Upper lobe of right lung (tissue), 1 donor: ENCODE measurements at regions not wholly inside any gene's neighbourhood (a gene's known extent, or its start where the extent isn't known, plus 50 kb on each side); places are given as distances from the start of the nearest gene placed in this dataset.

ENCODE experiments used
- ATAC-seq: fragments of 200-7000 bp; cut with Tn5 transposase; one replicate; pipeline ENCODE4 v1.9.1; 2020; ENCODE audit warnings: mild to moderate bottlenecking, moderate library complexity
- DNase-seq: peaks from one replicate; pipeline ENCODE4 v3.0.0-alpha.2; 2020
- H3K27ac ChIP-seq: fragments of 200-600 bp; one replicate; pipeline ENCODE4 v1.8.0; 2022
- H3K27me3 ChIP-seq: fragments of 200-600 bp; one replicate; pipeline ENCODE4 v1.8.0; 2022; ENCODE audit warnings: mild to moderate bottlenecking
- H3K36me3 ChIP-seq: fragments of 200-600 bp; one replicate; pipeline ENCODE4 v1.8.0; 2022
- H3K4me1 ChIP-seq: fragments of 200-600 bp; one replicate; pipeline ENCODE4 v1.8.0; 2022
- H3K4me3 ChIP-seq: fragments of 200-600 bp; one replicate; pipeline ENCODE4 v1.8.0; 2022; ENCODE audit warnings: mild to moderate bottlenecking
- H3K9me3 ChIP-seq: fragments of 200-600 bp; one replicate; pipeline ENCODE4 v1.8.0; 2022
- intact Hi-C: fragments of 100-400 bp; cut with DNase I; formaldehyde crosslinking; loops from one replicate; pipeline ENCODE4 v1.11.0; 2022
- TF ChIP-seq, protein P1 (sequence below): fragments of 200-600 bp; IDR thresholded peaks from one replicate; pipeline ENCODE4 v1.8.0; 2022; ENCODE audit warnings: antibody characterized with exemption
- donor health status: DM: no; HTN: yes; CAD: no; lungs with severe emphysema.

DNA sequence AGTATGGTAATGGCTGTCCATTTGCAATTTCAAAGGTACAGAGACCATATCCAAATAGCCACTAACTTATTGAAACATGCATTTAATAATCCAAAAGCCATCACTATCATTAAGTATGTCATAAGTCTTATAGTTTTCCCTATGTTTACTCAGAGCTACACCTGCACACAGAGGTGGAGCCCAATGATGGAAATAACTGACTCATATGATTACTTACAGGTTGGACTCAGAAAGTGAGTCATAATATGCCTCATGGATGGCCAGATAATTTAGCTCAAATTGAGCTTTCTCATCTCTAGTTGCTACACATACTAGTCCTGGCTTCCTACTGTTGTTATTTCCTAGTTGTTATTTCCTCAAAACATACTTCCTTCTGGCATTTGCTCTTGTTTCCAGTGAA is 104.4 kb upstream of the KHDRBS2 start:
- intact Hi-C loops: no loop called here
- no peaks in the 10 kb centered on the region for H3K9me3 ChIP-seq
- DNase-seq (no peak), ATAC-seq (no peak)
- no peaks in the 10 kb centered on the region for H3K36me3 ChIP-seq
- H3K27ac ChIP-seq: no peak overlapping the region
- TF ChIP-seq, protein P1, sequence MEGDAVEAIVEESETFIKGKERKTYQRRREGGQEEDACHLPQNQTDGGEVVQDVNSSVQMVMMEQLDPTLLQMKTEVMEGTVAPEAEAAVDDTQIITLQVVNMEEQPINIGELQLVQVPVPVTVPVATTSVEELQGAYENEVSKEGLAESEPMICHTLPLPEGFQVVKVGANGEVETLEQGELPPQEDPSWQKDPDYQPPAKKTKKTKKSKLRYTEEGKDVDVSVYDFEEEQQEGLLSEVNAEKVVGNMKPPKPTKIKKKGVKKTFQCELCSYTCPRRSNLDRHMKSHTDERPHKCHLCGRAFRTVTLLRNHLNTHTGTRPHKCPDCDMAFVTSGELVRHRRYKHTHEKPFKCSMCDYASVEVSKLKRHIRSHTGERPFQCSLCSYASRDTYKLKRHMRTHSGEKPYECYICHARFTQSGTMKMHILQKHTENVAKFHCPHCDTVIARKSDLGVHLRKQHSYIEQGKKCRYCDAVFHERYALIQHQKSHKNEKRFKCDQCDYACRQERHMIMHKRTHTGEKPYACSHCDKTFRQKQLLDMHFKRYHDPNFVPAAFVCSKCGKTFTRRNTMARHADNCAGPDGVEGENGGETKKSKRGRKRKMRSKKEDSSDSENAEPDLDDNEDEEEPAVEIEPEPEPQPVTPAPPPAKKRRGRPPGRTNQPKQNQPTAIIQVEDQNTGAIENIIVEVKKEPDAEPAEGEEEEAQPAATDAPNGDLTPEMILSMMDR: no peak
- no peak overlapping the region for H3K4me3 ChIP-seq
- no peaks in the 10 kb centered on the region for H3K4me1 ChIP-seq
- H3K27me3 ChIP-seq: no peaks in the 10 kb centered on the region

DNA sequence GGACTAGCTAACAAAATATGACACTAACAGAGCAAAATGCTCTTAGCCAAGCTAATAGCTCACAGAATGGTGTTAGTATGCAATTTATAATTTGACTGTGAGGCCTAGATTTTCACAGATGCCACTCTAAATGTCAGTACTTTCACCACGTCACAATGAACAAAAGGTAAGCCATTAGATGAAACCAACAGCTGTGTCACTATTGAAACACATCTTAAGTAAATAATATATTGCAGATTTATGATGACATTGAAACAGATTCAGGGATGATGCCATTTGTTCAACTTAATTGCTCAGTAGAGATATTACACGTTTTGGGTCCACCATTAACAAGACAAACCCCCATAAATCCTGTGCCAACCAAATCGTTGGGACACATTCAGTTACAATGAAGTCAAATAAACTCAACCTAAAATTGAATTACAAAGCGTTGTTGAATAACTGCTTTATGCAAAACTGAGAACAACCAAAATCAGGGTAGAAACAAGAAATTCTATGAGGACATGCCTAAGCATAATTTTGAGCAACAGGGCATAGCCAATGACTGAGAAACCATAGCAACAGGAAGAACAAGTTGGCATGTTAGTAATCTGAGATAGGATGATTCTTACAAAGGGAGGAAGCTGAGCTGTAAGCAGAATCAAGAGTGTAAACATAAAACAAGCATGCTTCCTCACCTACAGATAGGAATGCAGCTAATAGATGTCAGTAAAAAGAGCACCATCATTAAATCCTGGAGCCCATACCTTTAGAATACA is 85.6 kb upstream of the KHDRBS2 start:
- H3K4me3 ChIP-seq: no peak overlapping the region
- H3K4me1 ChIP-seq: no peaks in the 10 kb centered on the region
- H3K36me3 ChIP-seq: no peaks in the 10 kb centered on the region
- TF ChIP-seq, protein P1: no peak
- no peaks in the 10 kb centered on the region for H3K27me3 ChIP-seq
- intact Hi-C loops: no loop called here
- no peak for DNase-seq
- ATAC-seq: no peak
- no peaks in the 10 kb centered on the region for H3K9me3 ChIP-seq
- H3K27ac ChIP-seq: no peak overlapping the region

GRCh38 chr6:62367601-62368000 is 81.6 kb upstream of the KHDRBS2 start:
- ATAC-seq (peak; percentile 49), DNase-seq (no peak)
- Histone ChIP-seq H3K27ac (no peak overlapping the region), H3K27me3 (no peaks in the 10 kb centered on the region), H3K4me3 (no peak overlapping the region), H3K36me3 (no peaks in the 10 kb centered on the region), H3K9me3 (no peaks in the 10 kb centered on the region), H3K4me1 (no peaks in the 10 kb centered on the region)
- TF ChIP-seq, protein P1: no peak
- intact Hi-C loops: no loop called here

GRCh38 chr6:62362097-62362496 is 76.1 kb upstream of the KHDRBS2 start:
- DNase-seq (no peak), ATAC-seq (no peak)
- no peaks in the 10 kb centered on the region for H3K4me1 ChIP-seq
- no peak overlapping the region for H3K4me3 ChIP-seq
- H3K9me3 ChIP-seq: no peaks in the 10 kb centered on the region
- no peaks in the 10 kb centered on the region for H3K27me3 ChIP-seq
- no peak overlapping the region for H3K27ac ChIP-seq
- TF ChIP-seq, protein P1: no peak
- no peaks in the 10 kb centered on the region for H3K36me3 ChIP-seq
- intact Hi-C loops: no loop called here

DNA sequence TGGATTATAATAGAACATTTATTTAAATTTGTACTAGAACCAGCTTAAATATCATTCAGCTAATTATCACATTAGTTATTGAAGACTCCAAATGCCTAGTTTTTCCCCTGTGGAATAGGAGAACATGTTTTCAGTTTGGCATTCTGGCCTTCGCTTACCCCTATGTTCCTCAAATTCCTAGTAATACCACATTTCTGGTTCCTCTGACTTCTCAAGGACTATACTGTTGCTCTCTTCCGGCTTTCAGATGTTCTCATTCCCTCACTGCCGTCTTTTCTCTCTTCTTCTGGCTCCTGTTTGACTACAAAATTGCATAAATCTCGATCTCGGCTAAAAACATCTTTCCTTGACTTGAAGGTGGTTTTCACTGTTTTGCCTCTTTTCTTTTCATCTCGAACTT is 71.8 kb upstream of the KHDRBS2 start:
- TF ChIP-seq, protein P1: no peak
- DNase-seq: no peak
- H3K27ac ChIP-seq: no peak overlapping the region
- no peaks in the 10 kb centered on the region for H3K36me3 ChIP-seq
- no peak overlapping the region for H3K4me3 ChIP-seq
- no peaks in the 10 kb centered on the region for H3K27me3 ChIP-seq
- H3K4me1 ChIP-seq: no peaks in the 10 kb centered on the region
- no peaks in the 10 kb centered on the region for H3K9me3 ChIP-seq
- ATAC-seq: peak; percentile 72
- intact Hi-C loops: no loop called here

GRCh38 chr6:62354261-62354660 is 68.2 kb upstream of the KHDRBS2 start:
- H3K4me1 ChIP-seq: no peaks in the 10 kb centered on the region
- no peak overlapping the region for H3K4me3 ChIP-seq
- H3K9me3 ChIP-seq: no peaks in the 10 kb centered on the region
- ATAC-seq (no peak), DNase-seq (no peak)
- TF ChIP-seq, protein P1: no peak
- no peaks in the 10 kb centered on the region for H3K36me3 ChIP-seq
- intact Hi-C loops: no loop called here
- H3K27me3 ChIP-seq: no peaks in the 10 kb centered on the region
- H3K27ac ChIP-seq: no peak overlapping the region
